C4-2B (cell line): ENCODE measurements at regions not wholly inside any gene's neighbourhood (a gene's known extent, or its start where the extent isn't known, plus 50 kb on each side); places are given as distances from the start of the nearest gene placed in this dataset.

Experiments
- ZFX ChIP-seq: fragments of 450-650 bp; IDR thresholded peaks from 2 replicates; pipeline ENCODE4 v1.6.1; 2017
- TF ChIP-seq, protein P1 (sequence below): fragments of 450-650 bp; conservative IDR thresholded peaks from 2 replicates; pipeline ENCODE4 v1.5.1; 2017; ENCODE audit warnings: mild to moderate bottlenecking

DNA sequence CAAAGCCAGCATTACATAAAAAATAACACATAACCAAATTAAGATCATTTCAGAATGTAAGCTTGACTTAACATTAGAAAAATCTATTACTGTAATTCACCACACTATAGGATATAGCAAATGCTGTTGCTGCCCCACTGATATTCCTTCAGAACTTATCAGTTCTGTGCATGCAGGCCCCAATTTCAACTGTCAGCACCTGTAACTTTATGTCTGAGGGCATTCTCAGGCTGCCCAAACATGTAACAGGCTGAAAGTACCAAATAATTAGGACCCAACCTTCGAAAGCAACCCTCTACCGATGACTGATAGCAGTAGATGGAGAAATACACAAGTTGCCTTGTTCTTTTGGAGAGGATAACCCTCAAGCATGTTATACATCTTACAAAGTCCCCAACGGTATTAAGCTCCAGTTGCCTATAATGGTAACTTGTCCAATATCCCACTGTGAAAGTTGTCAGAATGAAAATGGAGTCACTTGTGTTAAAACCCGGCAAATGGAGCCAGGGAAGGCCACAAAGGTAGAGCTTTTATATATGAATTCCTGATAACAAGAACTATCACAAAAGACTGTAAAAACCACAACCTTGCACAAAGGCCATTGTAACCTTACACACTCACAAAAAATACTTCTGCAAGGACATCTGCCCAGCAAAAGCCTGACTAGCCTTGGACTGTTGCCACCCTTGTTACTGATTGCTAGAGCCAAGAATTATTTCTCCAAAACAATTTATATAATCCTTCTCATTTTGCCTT lies 66.9 kb upstream of the ZNF746 start:
- TF ChIP-seq, protein P1, sequence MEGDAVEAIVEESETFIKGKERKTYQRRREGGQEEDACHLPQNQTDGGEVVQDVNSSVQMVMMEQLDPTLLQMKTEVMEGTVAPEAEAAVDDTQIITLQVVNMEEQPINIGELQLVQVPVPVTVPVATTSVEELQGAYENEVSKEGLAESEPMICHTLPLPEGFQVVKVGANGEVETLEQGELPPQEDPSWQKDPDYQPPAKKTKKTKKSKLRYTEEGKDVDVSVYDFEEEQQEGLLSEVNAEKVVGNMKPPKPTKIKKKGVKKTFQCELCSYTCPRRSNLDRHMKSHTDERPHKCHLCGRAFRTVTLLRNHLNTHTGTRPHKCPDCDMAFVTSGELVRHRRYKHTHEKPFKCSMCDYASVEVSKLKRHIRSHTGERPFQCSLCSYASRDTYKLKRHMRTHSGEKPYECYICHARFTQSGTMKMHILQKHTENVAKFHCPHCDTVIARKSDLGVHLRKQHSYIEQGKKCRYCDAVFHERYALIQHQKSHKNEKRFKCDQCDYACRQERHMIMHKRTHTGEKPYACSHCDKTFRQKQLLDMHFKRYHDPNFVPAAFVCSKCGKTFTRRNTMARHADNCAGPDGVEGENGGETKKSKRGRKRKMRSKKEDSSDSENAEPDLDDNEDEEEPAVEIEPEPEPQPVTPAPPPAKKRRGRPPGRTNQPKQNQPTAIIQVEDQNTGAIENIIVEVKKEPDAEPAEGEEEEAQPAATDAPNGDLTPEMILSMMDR, result no peak
- no peak for TF ChIP-seq ZFX
